Trophoblast cell (in vitro differentiated cells and primary cell): ENCODE measurements at regions not wholly inside any gene's neighbourhood (a gene's known extent, or its start where the extent isn't known, plus 50 kb on each side); places are given as distances from the start of the nearest gene placed in this dataset.

Experiments used
- DNase-seq, 2 donors: peaks; one replicate each; pipeline ENCODE4 v3.0.0-alpha.2; 2016
- H2AFZ ChIP-seq: 2 replicates; pipeline ENCODE4 v1.6.1; 2013; ENCODE audit warnings: low read length, moderate library complexity, mild to moderate bottlenecking; ENCODE audit not compliant: insufficient read depth, poor library complexity
- H2AK5ac ChIP-seq: 2 replicates; pipeline ENCODE4 v1.6.1; 2013; ENCODE audit warnings: mild to moderate bottlenecking, low read length
- H2BK120ac ChIP-seq: 2 replicates; pipeline ENCODE4 v1.6.1; 2013; ENCODE audit warnings: low read length, mild to moderate bottlenecking, moderate library complexity; ENCODE audit not compliant: insufficient read depth, poor library complexity
- H2BK12ac ChIP-seq: 2 replicates; pipeline ENCODE4 v1.6.1; 2013; ENCODE audit warnings: mild to moderate bottlenecking, low read length, moderate library complexity
- H2BK5ac ChIP-seq: 2 replicates; pipeline ENCODE4 v1.6.1; 2013; ENCODE audit warnings: low read length, low read depth, moderate library complexity, mild to moderate bottlenecking; ENCODE audit not compliant: poor library complexity
- H3K14ac ChIP-seq: 2 replicates; pipeline ENCODE4 v1.6.1; 2013; ENCODE audit warnings: mild to moderate bottlenecking, low read length
- H3K18ac ChIP-seq: 2 replicates; pipeline ENCODE4 v1.6.1; 2013; ENCODE audit warnings: mild to moderate bottlenecking, low read length
- H3K23ac ChIP-seq: 2 replicates; pipeline ENCODE4 v1.6.1; 2013; ENCODE audit warnings: low read length
- H3K27ac ChIP-seq: 2 replicates; pipeline ENCODE4 v1.5.1; 2013; ENCODE audit warnings: low read depth, mild to moderate bottlenecking, inconsistent platforms, low read length, moderate library complexity
- H3K27me3 ChIP-seq: 2 replicates; pipeline ENCODE4 v1.6.1; 2013; ENCODE audit warnings: inconsistent platforms, mild to moderate bottlenecking, low read length, moderate library complexity; ENCODE audit not compliant: insufficient read depth
- H3K36me3 ChIP-seq, 2 experiments: 1 replicate in 1 of 2; 2 replicates in 1 of 2; pipeline ENCODE4 v1.6.1; 2013; ENCODE audit warnings: low read length in 2 of 2, mild to moderate bottlenecking in 2 of 2, moderate library complexity in 1 of 2; ENCODE audit not compliant: insufficient read depth in 2 of 2, control insufficient read depth in 1 of 2
- H3K4ac ChIP-seq: 2 replicates; pipeline ENCODE4 v1.6.1; 2013; ENCODE audit warnings: low read depth, mild to moderate bottlenecking, low read length, moderate library complexity
- H3K4me1 ChIP-seq, 2 experiments: 1 replicate in 1 of 2; 2 replicates in 1 of 2; pipeline ENCODE4 v1.6.1; 2013; ENCODE audit warnings: low read length in 2 of 2, mild to moderate bottlenecking in 2 of 2, moderate library complexity in 1 of 2; ENCODE audit not compliant: insufficient read depth in 2 of 2, control insufficient read depth in 1 of 2
- H3K4me2 ChIP-seq: 2 replicates; pipeline ENCODE4 v1.6.1; 2013; ENCODE audit warnings: inconsistent platforms, mild to moderate bottlenecking, low read length, moderate library complexity
- H3K4me3 ChIP-seq: 2 replicates; pipeline ENCODE4 v1.5.1; 2013; ENCODE audit warnings: mild to moderate bottlenecking, low read depth, low read length, inconsistent platforms
- H3K79me1 ChIP-seq: one replicate; pipeline ENCODE4 v1.6.1; 2013; ENCODE audit warnings: low read length
- H3K79me2 ChIP-seq: 2 replicates; pipeline ENCODE4 v1.6.1; 2013; ENCODE audit warnings: low read length, mild to moderate bottlenecking; ENCODE audit not compliant: control insufficient read depth, insufficient read depth, poor library complexity
- H3K9ac ChIP-seq: 2 replicates; pipeline ENCODE4 v1.6.1; 2013; ENCODE audit warnings: mild to moderate bottlenecking, low read length
- H3K9me3 ChIP-seq: 2 replicates; pipeline ENCODE4 v1.6.1; 2013; ENCODE audit warnings: low read depth, mild to moderate bottlenecking, control low read depth, inconsistent platforms, low read length; ENCODE audit not compliant: insufficient read depth
- H4K12ac ChIP-seq: 2 replicates; pipeline ENCODE4 v1.6.1; 2013; ENCODE audit warnings: low read depth, mild to moderate bottlenecking, low read length, moderate library complexity
- H4K8ac ChIP-seq: 2 replicates; pipeline ENCODE4 v1.6.1; 2013; ENCODE audit warnings: low read depth, mild to moderate bottlenecking, low read length, moderate library complexity
- H4K91ac ChIP-seq: one replicate; pipeline ENCODE4 v1.6.1; 2013; ENCODE audit warnings: low read depth, mild to moderate bottlenecking, low read length, moderate library complexity
- WGBS: extraction: QIAGEN DNeasy Blood & Tissue Kit; methylation state at CpG from one replicate; pipeline ENCODE4 v1.1.7; 2013; ENCODE audit warnings: missing lambda C conversion rate; ENCODE audit not compliant: insufficient read length, insufficient coverage; ENCODE audit errors: extremely low coverage; 5-methylcytosine and 5-hydroxymethylcytosine counted together

- DNase-seq = no peak
Measured at GRCh38 chr16:65991149-65991701, 375.3 kb upstream of the CDH5 start.

GRCh38 chr16:65989861-65990604 is 376.5 kb upstream of the CDH5 start:
- no peaks in the 10 kb centered on the region for H3K9me3 ChIP-seq
- no peaks in the 10 kb centered on the region for H3K4me1 ChIP-seq
- no peaks in the 10 kb centered on the region for H3K36me3 ChIP-seq
- no peak overlapping the region for H3K4ac ChIP-seq
- no peak overlapping the region for H3K4me2 ChIP-seq
- no peaks in the 10 kb centered on the region for H3K79me1 ChIP-seq
- no peak overlapping the region for H2BK12ac ChIP-seq
- H3K79me2 ChIP-seq = no peaks in the 10 kb centered on the region
- no peak overlapping the region for H2AK5ac ChIP-seq
- H2BK5ac ChIP-seq = no peak overlapping the region
- no peak overlapping the region for H2AFZ ChIP-seq
- H3K14ac ChIP-seq = no peak overlapping the region
- H3K27me3 ChIP-seq = no peaks in the 10 kb centered on the region
- no peak overlapping the region for H3K4me3 ChIP-seq
- H4K8ac ChIP-seq = no peak overlapping the region
- DNase-seq = no peak
- no peak overlapping the region for H3K23ac ChIP-seq
- no peak overlapping the region for H3K27ac ChIP-seq
- no peak overlapping the region for H4K12ac ChIP-seq
- H3K9ac ChIP-seq = no peak overlapping the region
- H3K18ac ChIP-seq = no peak overlapping the region
- no peak overlapping the region for H4K91ac ChIP-seq
- WGBS = no CpG with 5 or more reads among the region's 5 CpGs
- H2BK120ac ChIP-seq = no peak overlapping the region

More at GRCh38 chr16:65991149-65991701, 375.3 kb upstream of the CDH5 start:
- H2BK120ac ChIP-seq = no peak overlapping the region
- WGBS = no CpG with 5 or more reads among the region's 1 CpG
- H3K9me3 ChIP-seq = no peaks in the 10 kb centered on the region
- H2BK5ac ChIP-seq = no peak overlapping the region
- H4K91ac ChIP-seq = no peak overlapping the region
- no peak overlapping the region for H3K4me2 ChIP-seq
- H3K9ac ChIP-seq = no peak overlapping the region
- no peak overlapping the region for H3K4ac ChIP-seq
- H4K12ac ChIP-seq = no peak overlapping the region
- H3K23ac ChIP-seq = no peak overlapping the region
- H3K14ac ChIP-seq = no peak overlapping the region
- no peaks in the 10 kb centered on the region for H3K79me2 ChIP-seq
- no peak overlapping the region for H3K4me3 ChIP-seq
- no peak overlapping the region for H2AFZ ChIP-seq
- H3K27ac ChIP-seq = no peak overlapping the region
- H3K79me1 ChIP-seq = no peaks in the 10 kb centered on the region
- H3K18ac ChIP-seq = no peak overlapping the region
- no peaks in the 10 kb centered on the region for H3K27me3 ChIP-seq
- no peaks in the 10 kb centered on the region for H3K4me1 ChIP-seq
- no peak overlapping the region for H4K8ac ChIP-seq
- H2BK12ac ChIP-seq = no peak overlapping the region
- no peaks in the 10 kb centered on the region for H3K36me3 ChIP-seq
- no peak overlapping the region for H2AK5ac ChIP-seq

DNA sequence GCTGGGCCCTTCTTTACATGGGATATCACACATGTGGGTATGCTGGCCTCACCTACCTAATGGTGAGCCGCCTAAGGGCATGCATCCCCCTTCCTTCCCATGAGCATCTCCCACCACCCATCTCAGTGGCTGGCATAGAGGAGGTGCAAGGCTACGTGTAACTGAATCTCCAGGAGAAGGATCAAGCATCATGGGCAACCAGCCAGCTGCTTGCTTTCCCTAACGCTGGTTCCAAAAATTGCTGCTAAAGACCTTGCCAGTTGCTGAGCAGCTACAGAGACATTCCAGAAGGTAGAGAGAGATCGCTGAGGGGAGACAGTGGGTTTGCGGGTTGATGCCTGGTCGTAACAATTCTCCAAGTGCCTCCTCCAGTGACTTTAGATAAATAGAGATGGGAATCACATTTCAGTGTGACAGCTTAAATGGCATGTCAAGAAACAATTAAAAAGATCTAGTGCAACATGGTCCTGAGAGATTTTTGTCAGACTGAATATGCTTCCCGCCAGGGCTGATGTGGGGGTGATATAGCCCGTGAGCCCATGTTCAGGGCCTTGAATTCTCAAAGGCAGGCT is 378.4 kb upstream of the CDH5 start:
- Histone ChIP-seq H3K79me2 (no peaks in the 10 kb centered on the region), H3K9me3 (no peaks in the 10 kb centered on the region), H4K12ac (no peak overlapping the region), H3K4me3 (no peak overlapping the region), H3K36me3 (no peaks in the 10 kb centered on the region), H3K4ac (no peak overlapping the region), H3K27me3 (no peaks in the 10 kb centered on the region), H2BK12ac (no peak overlapping the region), H2AK5ac (no peak overlapping the region), H3K27ac (no peak overlapping the region), H3K14ac (no peak overlapping the region), H3K4me1 (no peaks in the 10 kb centered on the region), H3K79me1 (no peaks in the 10 kb centered on the region), H2AFZ (no peak overlapping the region), H2BK5ac (no peak overlapping the region), H2BK120ac (no peak overlapping the region), H3K23ac (no peak overlapping the region), H3K4me2 (no peak overlapping the region), H3K18ac (no peak overlapping the region), H3K9ac (no peak overlapping the region), H4K8ac (no peak overlapping the region), H4K91ac (no peak overlapping the region)
- DNase-seq = no peak
- WGBS = no CpG with 5 or more reads among the region's 8 CpGs

DNA sequence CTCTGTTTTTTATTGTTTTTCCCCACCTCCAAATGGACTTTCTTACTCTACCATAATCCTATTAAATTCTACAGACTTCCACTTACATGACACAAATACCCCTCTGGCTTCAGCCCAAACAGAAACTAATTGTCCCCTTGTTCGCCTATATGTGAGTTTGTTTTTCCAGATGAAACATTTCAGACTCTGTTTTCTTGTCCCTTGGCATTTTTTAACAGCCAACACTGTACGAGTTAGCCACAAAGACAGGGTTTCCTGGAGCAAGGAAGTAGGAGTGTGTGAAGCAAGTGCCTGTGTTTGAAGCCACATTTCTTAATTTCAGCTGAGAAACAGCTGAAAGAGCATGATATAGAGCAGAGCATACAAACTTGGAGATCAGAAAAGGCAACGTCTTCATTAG is 382.2 kb upstream of the CDH5 start:
- Histone ChIP-seq H3K79me2 (no peaks in the 10 kb centered on the region), H3K4ac (no peak overlapping the region), H3K79me1 (no peaks in the 10 kb centered on the region), H2BK12ac (no peak overlapping the region), H2BK120ac (no peak overlapping the region), H3K14ac (no peak overlapping the region), H3K9ac (no peak overlapping the region), H2AK5ac (no peak overlapping the region), H3K9me3 (no peaks in the 10 kb centered on the region), H3K27me3 (no peaks in the 10 kb centered on the region), H4K12ac (no peak overlapping the region), H3K23ac (no peak overlapping the region), H3K27ac (no peak overlapping the region), H4K8ac (no peak overlapping the region), H3K36me3 (no peaks in the 10 kb centered on the region), H3K4me2 (no peak overlapping the region), H3K4me3 (no peak overlapping the region), H3K18ac (no peak overlapping the region), H4K91ac (no peak overlapping the region), H3K4me1 (no peaks in the 10 kb centered on the region), H2BK5ac (no peak overlapping the region), H2AFZ (no peak overlapping the region)
- no CpG with 5 or more reads among the region's 3 CpGs for WGBS
- no peak for DNase-seq
